ENCODE measurements at regions not wholly inside any gene's neighbourhood (a gene's known extent, or its start where the extent isn't known, plus 50 kb on each side); places are given as distances from the start of the nearest gene placed in this dataset.
"Not testable (repeated sequence)": the region's sequence is repeated elsewhere in the genome, so short reads cannot be mapped to it uniquely, and the experiment has no call there.

GRCh38 chr10:123270221-123270620 lies 116.0 kb downstream of the BUB3 start:
- DNase-seq, result no peak

- DNase-seq, result no peak
These were observed 116.6 kb downstream of the BUB3 start for GRCh38 chr10:123270806-123271205.

GRCh38 chr10:123272171-123272570 lies 118.0 kb downstream of the BUB3 start:
- DNase-seq, result no peak

GRCh38 chr10:123274306-123275135 lies 120.3 kb downstream of the BUB3 start:
- DNase-seq, result no peak

GRCh38 chr10:123275136-123275564 lies 120.9 kb downstream of the BUB3 start:
- no peak for DNase-seq

GRCh38 chr10:123278445-123278844 lies 124.2 kb downstream of the BUB3 start:
- no peak for DNase-seq

- not testable (repeated sequence) for DNase-seq
These were observed 129.2 kb downstream of the BUB3 start for GRCh38 chr10:123283371-123283770.

- DNase-seq, result no peak
These were observed 129.8 kb downstream of the BUB3 start for GRCh38 chr10:123284022-123284421.

GRCh38 chr10:123287594-123288247 lies 133.5 kb downstream of the BUB3 start:
- DNase-seq, result no peak

- DNase-seq, result no peak
These were observed 135.2 kb downstream of the BUB3 start for GRCh38 chr10:123289432-123289831.

GRCh38 chr10:123294109-123294508 lies 139.9 kb downstream of the BUB3 start:
- DNase-seq, result no peak

GRCh38 chr10:123294886-123295285 lies 140.7 kb downstream of the BUB3 start:
- no peak for DNase-seq

GRCh38 chr10:123295644-123296043 lies 141.4 kb downstream of the BUB3 start:
- no peak for DNase-seq

GRCh38 chr10:123297175-123297574 lies 143.0 kb downstream of the BUB3 start:
- DNase-seq, result no peak

- DNase-seq, result no peak
These were observed 144.4 kb downstream of the BUB3 start for GRCh38 chr10:123298583-123298982.

- DNase-seq, result no peak
These were observed 145.4 kb downstream of the BUB3 start for GRCh38 chr10:123299598-123299997.

GRCh38 chr10:123301077-123301857 lies 147.1 kb downstream of the BUB3 start:
- no peak for DNase-seq

- DNase-seq, result no peak
These were observed 149.6 kb downstream of the BUB3 start for GRCh38 chr10:123303581-123304337.

- DNase-seq, result no peak
These were observed 151.5 kb downstream of the BUB3 start for GRCh38 chr10:123305671-123306070.

- DNase-seq, result no peak
These were observed 152.1 kb downstream of the BUB3 start for GRCh38 chr10:123306290-123306689.

- DNase-seq, result no peak
These were observed 155.5 kb downstream of the BUB3 start for GRCh38 chr10:123309731-123310130.

- no peak for DNase-seq
These were observed 162.6 kb downstream of the BUB3 start for GRCh38 chr10:123316776-123317175.
